SK-N-SH treated with all-trans-retinoic acid at 6 μM for 48 hours (cell line): ENCODE measurements at regions not wholly inside any gene's neighbourhood (a gene's known extent, or its start where the extent isn't known, plus 50 kb on each side); places are given as distances from the start of the nearest gene placed in this dataset.

Experiments
- ATAC-seq: fragments of 200-7000 bp; cut with Tn5 transposase; 3 replicates; pipeline ENCODE4 v1.9.1; 2020; ENCODE audit warnings: mild to moderate bottlenecking, moderate library complexity
- ARNTL ChIP-seq: fragments of 450-650 bp; formaldehyde crosslinking; IDR thresholded peaks from 2 replicates; pipeline ENCODE4 v1.5.0; 2020; ENCODE audit warnings: low read depth, mild to moderate bottlenecking, moderate library complexity, borderline replicate concordance
- BACH2 ChIP-seq: fragments of 250-450 bp; sonication (Bioruptor Pico); IDR thresholded peaks from 2 replicates; pipeline ENCODE4 v1.9.0; 2021; ENCODE audit warnings: mild to moderate bottlenecking, borderline replicate concordance
- CSDC2 ChIP-seq: fragments of 250-450 bp; sonication (Bioruptor Pico); IDR thresholded peaks from 2 replicates; pipeline ENCODE4 v1.5.0; 2020; ENCODE audit warnings: mild to moderate bottlenecking, moderate library complexity
- ESRRG ChIP-seq: fragments of 250-450 bp; sonication (Bioruptor Pico); IDR thresholded peaks from 2 replicates; pipeline ENCODE4 v1.6.1; 2021; ENCODE audit warnings: mild to moderate bottlenecking
- GLIS3 ChIP-seq: fragments of 250-450 bp; sonication (Bioruptor Pico); IDR thresholded peaks from 2 replicates; pipeline ENCODE4 v1.5.0; 2020; ENCODE audit warnings: mild to moderate bottlenecking, moderate library complexity
- ISL1 ChIP-seq: fragments of 250-450 bp; sonication (Bioruptor Pico); IDR thresholded peaks from 2 replicates; pipeline ENCODE4 v2.1.2; 2022; ENCODE audit warnings: mild to moderate bottlenecking, moderate library complexity
- OSR1 ChIP-seq: fragments of 250-450 bp; sonication (Bioruptor Pico); IDR thresholded peaks from 2 replicates; pipeline ENCODE4 v1.8.0; 2022; ENCODE audit warnings: moderate library complexity, mild to moderate bottlenecking, inconsistent platforms
- POU6F1 ChIP-seq: fragments of 250-450 bp; sonication (Bioruptor Pico); IDR thresholded peaks from 2 replicates; pipeline ENCODE4 v1.8.0; 2021; ENCODE audit warnings: low read depth, mild to moderate bottlenecking, moderate library complexity, borderline replicate concordance
- PPARA ChIP-seq: fragments of 250-450 bp; sonication (Bioruptor Pico); IDR thresholded peaks from 2 replicates; pipeline ENCODE4 v1.5.0; 2020; ENCODE audit warnings: mild to moderate bottlenecking, borderline replicate concordance
- RARB ChIP-seq: fragments of 250-450 bp; sonication (Bioruptor Pico); IDR thresholded peaks from 2 replicates; pipeline ENCODE4 v1.8.0; 2021; ENCODE audit warnings: mild to moderate bottlenecking, moderate library complexity
- SNAI2 ChIP-seq: fragments of 250-450 bp; sonication (Bioruptor Pico); IDR thresholded peaks from 2 replicates; pipeline ENCODE4 v1.5.0; 2020; ENCODE audit warnings: mild to moderate bottlenecking, moderate library complexity
- TCF4 ChIP-seq: fragments of 250-450 bp; sonication (Bioruptor Pico); IDR thresholded peaks from 2 replicates; pipeline ENCODE4 v1.8.0; 2021; ENCODE audit warnings: mild to moderate bottlenecking, moderate library complexity, borderline replicate concordance
- TOX ChIP-seq: fragments of 250-450 bp; sonication (Bioruptor Pico); IDR thresholded peaks from 2 replicates; pipeline ENCODE4 v1.8.0; 2021; ENCODE audit warnings: mild to moderate bottlenecking, moderate library complexity, borderline replicate concordance
- ZC3H10 ChIP-seq: fragments of 250-450 bp; sonication (Bioruptor Pico); IDR thresholded peaks from 2 replicates; pipeline ENCODE4 v1.5.1; 2021; ENCODE audit warnings: mild to moderate bottlenecking, moderate library complexity
- ZFP3 ChIP-seq: fragments of 250-450 bp; sonication (Bioruptor Pico); IDR thresholded peaks from 2 replicates; pipeline ENCODE4 v1.5.0; 2020; ENCODE audit warnings: mild to moderate bottlenecking, moderate library complexity
- ZFP30 ChIP-seq: fragments of 450-650 bp; formaldehyde crosslinking; IDR thresholded peaks from 2 replicates; pipeline ENCODE4 v1.5.0; 2022; ENCODE audit warnings: mild to moderate bottlenecking, moderate library complexity
- ZNF565 ChIP-seq: fragments of 450-650 bp; formaldehyde crosslinking; conservative IDR thresholded peaks from 2 replicates; pipeline ENCODE4 v1.5.0; 2020; ENCODE audit warnings: low read depth, mild to moderate bottlenecking, moderate library complexity
- ZNF70 ChIP-seq: fragments of 450-650 bp; formaldehyde crosslinking; IDR thresholded peaks from 2 replicates; pipeline ENCODE4 v1.5.0; 2020; ENCODE audit warnings: mild to moderate bottlenecking, moderate library complexity
- ZNF8 ChIP-seq: fragments of 450-650 bp; formaldehyde crosslinking; IDR thresholded peaks from 2 replicates; pipeline ENCODE4 v1.5.0; 2020; ENCODE audit warnings: mild to moderate bottlenecking, moderate library complexity
- TF ChIP-seq, protein P1 (sequence below): fragments of 250-450 bp; sonication (Bioruptor Pico); IDR thresholded peaks from 2 replicates; pipeline ENCODE4 v1.5.1; 2020; ENCODE audit warnings: low read depth, mild to moderate bottlenecking, moderate library complexity
- TF ChIP-seq, protein P2 (sequence below): fragments of 250-450 bp; sonication (Bioruptor Pico); IDR thresholded peaks from 2 replicates; pipeline ENCODE4 v1.5.1; 2021; ENCODE audit warnings: mild to moderate bottlenecking, moderate library complexity
- TF ChIP-seq, protein P3 (sequence below): fragments of 250-450 bp; sonication (Bioruptor Pico); IDR thresholded peaks from 2 replicates; pipeline ENCODE4 v1.8.0; 2020; ENCODE audit warnings: mild to moderate bottlenecking, moderate library complexity, borderline replicate concordance

- no peak for TF ChIP-seq BACH2 (CRISPR knock-in tag)
- TF ChIP-seq, protein P1, sequence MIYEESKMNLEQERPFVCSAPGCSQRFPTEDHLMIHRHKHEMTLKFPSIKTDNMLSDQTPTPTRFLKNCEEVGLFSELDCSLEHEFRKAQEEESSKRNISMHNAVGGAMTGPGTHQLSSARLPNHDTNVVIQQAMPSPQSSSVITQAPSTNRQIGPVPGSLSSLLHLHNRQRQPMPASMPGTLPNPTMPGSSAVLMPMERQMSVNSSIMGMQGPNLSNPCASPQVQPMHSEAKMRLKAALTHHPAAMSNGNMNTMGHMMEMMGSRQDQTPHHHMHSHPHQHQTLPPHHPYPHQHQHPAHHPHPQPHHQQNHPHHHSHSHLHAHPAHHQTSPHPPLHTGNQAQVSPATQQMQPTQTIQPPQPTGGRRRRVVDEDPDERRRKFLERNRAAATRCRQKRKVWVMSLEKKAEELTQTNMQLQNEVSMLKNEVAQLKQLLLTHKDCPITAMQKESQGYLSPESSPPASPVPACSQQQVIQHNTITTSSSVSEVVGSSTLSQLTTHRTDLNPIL (CRISPR knock-in tag): no peak
- TF ChIP-seq GLIS3 (CRISPR knock-in tag): no peak
- no peak for TF ChIP-seq ZNF565 (CRISPR knock-in tag)
- TF ChIP-seq TOX: no peak
- TF ChIP-seq PPARA (CRISPR knock-in tag): no peak
- no peak for TF ChIP-seq RARB (CRISPR knock-in tag)
- TF ChIP-seq ZNF8 (CRISPR knock-in tag): no peak
- no peak for TF ChIP-seq ESRRG (CRISPR knock-in tag)
- TF ChIP-seq, protein P2, sequence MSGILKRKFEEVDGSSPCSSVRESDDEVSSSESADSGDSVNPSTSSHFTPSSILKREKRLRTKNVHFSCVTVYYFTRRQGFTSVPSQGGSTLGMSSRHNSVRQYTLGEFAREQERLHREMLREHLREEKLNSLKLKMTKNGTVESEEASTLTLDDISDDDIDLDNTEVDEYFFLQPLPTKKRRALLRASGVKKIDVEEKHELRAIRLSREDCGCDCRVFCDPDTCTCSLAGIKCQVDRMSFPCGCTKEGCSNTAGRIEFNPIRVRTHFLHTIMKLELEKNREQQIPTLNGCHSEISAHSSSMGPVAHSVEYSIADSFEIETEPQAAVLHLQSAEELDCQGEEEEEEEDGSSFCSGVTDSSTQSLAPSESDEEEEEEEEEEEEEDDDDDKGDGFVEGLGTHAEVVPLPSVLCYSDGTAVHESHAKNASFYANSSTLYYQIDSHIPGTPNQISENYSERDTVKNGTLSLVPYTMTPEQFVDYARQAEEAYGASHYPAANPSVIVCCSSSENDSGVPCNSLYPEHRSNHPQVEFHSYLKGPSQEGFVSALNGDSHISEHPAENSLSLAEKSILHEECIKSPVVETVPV (CRISPR knock-in tag): no peak
- no peak for TF ChIP-seq ISL1 (CRISPR knock-in tag)
- TF ChIP-seq TCF4 (CRISPR knock-in tag): no peak
- no peak for TF ChIP-seq ZNF70 (CRISPR knock-in tag)
- TF ChIP-seq ARNTL (CRISPR knock-in tag): no peak
- TF ChIP-seq CSDC2: no peak
- no peak for TF ChIP-seq ZC3H10 (CRISPR knock-in tag)
- no peak for TF ChIP-seq ZFP3
- TF ChIP-seq SNAI2: no peak
- no peak for TF ChIP-seq OSR1
- ATAC-seq: no peak
Observed at GRCh38 chr20:40575851-40576250, 113.2 kb downstream of the MAFB start.

DNA sequence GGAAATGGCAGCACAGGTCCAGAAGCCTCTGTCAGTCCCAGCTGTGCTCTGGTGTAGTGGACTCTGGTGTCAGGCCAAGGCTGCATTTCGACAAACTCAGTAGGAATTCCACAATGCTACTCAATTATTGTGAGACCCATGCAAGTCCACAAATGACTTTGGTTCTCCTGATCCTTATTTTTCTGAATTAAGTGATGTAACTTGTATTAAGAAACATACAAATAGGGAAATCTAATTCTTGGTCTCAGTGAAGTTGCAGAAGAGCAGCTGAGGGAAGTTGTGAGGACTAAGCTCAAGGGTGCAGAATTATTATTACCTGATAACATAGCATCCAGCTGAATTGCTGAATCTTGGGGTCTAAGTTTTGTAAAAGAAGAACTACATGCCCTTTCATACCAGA is 116.8 kb downstream of the MAFB start:
- no peak for TF ChIP-seq PPARA (CRISPR knock-in tag)
- TF ChIP-seq CSDC2: no peak
- TF ChIP-seq, protein P3, sequence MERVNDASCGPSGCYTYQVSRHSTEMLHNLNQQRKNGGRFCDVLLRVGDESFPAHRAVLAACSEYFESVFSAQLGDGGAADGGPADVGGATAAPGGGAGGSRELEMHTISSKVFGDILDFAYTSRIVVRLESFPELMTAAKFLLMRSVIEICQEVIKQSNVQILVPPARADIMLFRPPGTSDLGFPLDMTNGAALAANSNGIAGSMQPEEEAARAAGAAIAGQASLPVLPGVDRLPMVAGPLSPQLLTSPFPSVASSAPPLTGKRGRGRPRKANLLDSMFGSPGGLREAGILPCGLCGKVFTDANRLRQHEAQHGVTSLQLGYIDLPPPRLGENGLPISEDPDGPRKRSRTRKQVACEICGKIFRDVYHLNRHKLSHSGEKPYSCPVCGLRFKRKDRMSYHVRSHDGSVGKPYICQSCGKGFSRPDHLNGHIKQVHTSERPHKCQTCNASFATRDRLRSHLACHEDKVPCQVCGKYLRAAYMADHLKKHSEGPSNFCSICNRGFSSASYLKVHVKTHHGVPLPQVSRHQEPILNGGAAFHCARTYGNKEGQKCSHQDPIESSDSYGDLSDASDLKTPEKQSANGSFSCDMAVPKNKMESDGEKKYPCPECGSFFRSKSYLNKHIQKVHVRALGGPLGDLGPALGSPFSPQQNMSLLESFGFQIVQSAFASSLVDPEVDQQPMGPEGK: no peak
- no peak for TF ChIP-seq ISL1 (CRISPR knock-in tag)
- ATAC-seq: no peak

- no peak for TF ChIP-seq SNAI2
- TF ChIP-seq ZFP30 (CRISPR knock-in tag): no peak
- no peak for TF ChIP-seq TOX
- no peak for TF ChIP-seq POU6F1 (CRISPR knock-in tag)
- TF ChIP-seq RARB (CRISPR knock-in tag): no peak
- TF ChIP-seq, protein P3: no peak
- no peak for TF ChIP-seq ARNTL (CRISPR knock-in tag)
- no peak for TF ChIP-seq TCF4 (CRISPR knock-in tag)
- TF ChIP-seq, protein P2 (CRISPR knock-in tag): no peak
- TF ChIP-seq ZNF565 (CRISPR knock-in tag): no peak
- no peak for TF ChIP-seq GLIS3 (CRISPR knock-in tag)
- no peak for TF ChIP-seq ZC3H10 (CRISPR knock-in tag)
- no peak for TF ChIP-seq BACH2 (CRISPR knock-in tag)
- no peak for TF ChIP-seq ZFP3
- no peak for ATAC-seq
Observed at GRCh38 chr20:40571639-40572038, 117.4 kb downstream of the MAFB start.
